MCF 10A (cell line): ENCODE measurements at regions not wholly inside any gene's neighbourhood (a gene's known extent, or its start where the extent isn't known, plus 50 kb on each side); places are given as distances from the start of the nearest gene placed in this dataset.

ENCODE experiments used
- BruUV-seq: library from RNA; stranded (reverse); fragments of 400-500 nt; replicated peaks from 2 replicates; lab custom pipeline; 2021; lab: Mats Ljungman, UMichigan
- CTCF ChIA-PET: fragments of 300-600 bp; sonication (Branson Sonifier 250); formaldehyde crosslinking; extraction: SDS; loops from one replicate; lab custom pipeline; 2021; ENCODE audit warnings: antibody characterized with exemption, inconsistent platforms; lab: Yijun Ruan, JAX
- POLR2A ChIA-PET: fragments of 300-600, 350-650 bp; sonication (Branson Sonifier 250); formaldehyde crosslinking; extraction: SDS; loops from one replicate; lab custom pipeline; 2020; ENCODE audit warnings: antibody characterized with exemption, inconsistent platforms; lab: Yijun Ruan, JAX
- DNase-seq: peaks from one replicate; pipeline ENCODE4 v3.0.0-alpha.2; 2018; ENCODE audit not compliant: unreplicated experiment
- H3K27ac Mint-ChIP-seq: one replicate; pipeline ENCODE4 v1.8.0; 2022; ENCODE audit warnings: mild to moderate bottlenecking, low read depth, mixed read lengths; ENCODE audit not compliant: unreplicated experiment
- H3K27me3 Mint-ChIP-seq: one replicate; pipeline ENCODE4 v1.8.0; 2022; ENCODE audit warnings: mixed read lengths; ENCODE audit not compliant: insufficient read depth, unreplicated experiment
- H3K36me3 Mint-ChIP-seq: one replicate; pipeline ENCODE4 v1.8.0; 2022; ENCODE audit warnings: mild to moderate bottlenecking, moderate library complexity, mixed read lengths; ENCODE audit not compliant: insufficient read depth, unreplicated experiment
- H3K4me1 Mint-ChIP-seq: one replicate; pipeline ENCODE4 v1.8.0; 2022; ENCODE audit warnings: mixed read lengths; ENCODE audit not compliant: insufficient read depth, unreplicated experiment
- H3K4me3 Mint-ChIP-seq: one replicate; pipeline ENCODE4 v1.8.0; 2022; ENCODE audit warnings: mild to moderate bottlenecking, moderate library complexity, mixed read lengths; ENCODE audit not compliant: unreplicated experiment
- H3K9me3 Mint-ChIP-seq: one replicate; pipeline ENCODE4 v1.8.0; 2022; ENCODE audit warnings: mixed read lengths; ENCODE audit not compliant: unreplicated experiment
- intact Hi-C: fragments of 100-400 bp; cut with micrococcal nuclease; formaldehyde crosslinking; loops from 2 replicates; pipeline ENCODE4 v1.14.1; 2022
- TF ChIP-seq, protein P1 (sequence below): fragments of 200-600 bp; IDR thresholded peaks from one replicate; pipeline ENCODE4 v1.8.0; 2022; ENCODE audit warnings: antibody characterized with exemption, mild to moderate bottlenecking; ENCODE audit not compliant: unreplicated experiment

DNA sequence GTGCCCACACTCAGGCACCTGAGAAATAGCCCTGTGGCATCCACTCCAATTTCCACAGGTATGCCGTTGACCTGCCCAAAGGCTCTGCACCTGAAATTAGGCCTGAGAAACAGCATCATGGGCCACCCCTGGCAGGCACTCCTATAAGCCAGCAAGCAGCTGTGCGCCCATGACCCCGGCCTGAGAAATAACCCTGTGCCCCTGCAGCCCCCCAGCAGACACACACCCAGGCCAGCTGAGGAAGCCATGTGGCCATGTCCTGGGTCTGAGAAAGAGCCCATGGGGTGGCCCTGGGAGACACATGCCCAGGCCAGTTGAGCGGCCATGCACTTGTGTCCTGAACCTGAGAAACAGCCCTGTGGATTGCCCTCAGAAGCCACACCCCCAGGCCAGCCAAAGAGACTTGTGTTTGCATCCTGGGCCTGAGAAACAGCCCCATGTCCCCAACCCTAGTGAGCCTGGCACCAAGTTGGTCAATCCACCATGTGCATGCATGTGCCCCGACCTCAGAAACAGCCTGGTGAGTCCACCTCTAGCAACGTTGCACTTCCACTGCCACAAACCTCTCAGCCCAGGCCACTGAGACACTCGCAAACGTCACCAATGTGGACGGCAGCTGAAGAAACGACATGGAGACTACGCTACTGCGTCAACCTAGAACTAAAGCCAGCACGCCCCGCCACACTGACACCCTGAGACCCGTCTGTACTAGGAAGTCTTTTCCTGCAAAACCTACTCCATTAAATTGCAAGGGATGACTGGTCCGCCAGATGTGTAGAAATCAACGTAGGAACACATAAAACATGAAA, 411.9 kb downstream of the TMEM121 start:
- no peak for DNase-seq
- BruUV-seq: no TSS peak
- intact Hi-C loops: no loop called here
- Mint-ChIP-seq H3K27me3 (no peaks in the 10 kb centered on the region), H3K36me3 (no peaks in the 10 kb centered on the region), H3K9me3 (peaks cover 12% of the 10 kb centered on the region), H3K27ac (no peak overlapping the region), H3K4me1 (no peaks in the 10 kb centered on the region), H3K4me3 (no peak overlapping the region)
- TF ChIP-seq, protein P1, sequence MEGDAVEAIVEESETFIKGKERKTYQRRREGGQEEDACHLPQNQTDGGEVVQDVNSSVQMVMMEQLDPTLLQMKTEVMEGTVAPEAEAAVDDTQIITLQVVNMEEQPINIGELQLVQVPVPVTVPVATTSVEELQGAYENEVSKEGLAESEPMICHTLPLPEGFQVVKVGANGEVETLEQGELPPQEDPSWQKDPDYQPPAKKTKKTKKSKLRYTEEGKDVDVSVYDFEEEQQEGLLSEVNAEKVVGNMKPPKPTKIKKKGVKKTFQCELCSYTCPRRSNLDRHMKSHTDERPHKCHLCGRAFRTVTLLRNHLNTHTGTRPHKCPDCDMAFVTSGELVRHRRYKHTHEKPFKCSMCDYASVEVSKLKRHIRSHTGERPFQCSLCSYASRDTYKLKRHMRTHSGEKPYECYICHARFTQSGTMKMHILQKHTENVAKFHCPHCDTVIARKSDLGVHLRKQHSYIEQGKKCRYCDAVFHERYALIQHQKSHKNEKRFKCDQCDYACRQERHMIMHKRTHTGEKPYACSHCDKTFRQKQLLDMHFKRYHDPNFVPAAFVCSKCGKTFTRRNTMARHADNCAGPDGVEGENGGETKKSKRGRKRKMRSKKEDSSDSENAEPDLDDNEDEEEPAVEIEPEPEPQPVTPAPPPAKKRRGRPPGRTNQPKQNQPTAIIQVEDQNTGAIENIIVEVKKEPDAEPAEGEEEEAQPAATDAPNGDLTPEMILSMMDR: no peak
- ChIA-PET CTCF (no interaction called here), POLR2A (no interaction called here)

DNA sequence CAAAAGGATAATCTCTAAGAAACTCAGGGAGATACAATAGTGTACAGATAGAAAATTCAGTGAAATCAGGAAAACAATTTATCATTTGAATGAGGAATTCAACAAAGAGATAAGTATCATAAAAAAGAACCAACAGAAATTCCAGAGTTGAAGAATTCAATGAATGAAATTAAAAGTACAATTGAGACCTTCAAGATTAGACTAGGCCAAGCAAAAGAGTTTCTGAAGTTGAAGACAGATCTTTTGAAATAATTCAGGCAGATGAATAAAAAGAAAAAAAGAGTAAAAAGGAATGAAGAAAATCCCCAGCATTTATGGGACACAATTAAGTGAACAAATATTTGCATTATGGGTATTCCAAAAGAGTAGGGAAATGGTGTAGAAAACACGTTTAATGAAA, 412.6 kb downstream of the TMEM121 start:
- intact Hi-C loops: no loop called here
- Mint-ChIP-seq H3K9me3 (peaks cover 12% of the 10 kb centered on the region), H3K4me3 (no peak overlapping the region), H3K4me1 (no peaks in the 10 kb centered on the region), H3K27me3 (no peaks in the 10 kb centered on the region), H3K27ac (no peak overlapping the region), H3K36me3 (no peaks in the 10 kb centered on the region)
- POLR2A ChIA-PET: no interaction called here
- TF ChIP-seq, protein P1: no peak
- DNase-seq: no peak
- CTCF ChIA-PET: interaction anchor here (0.7 kb wide), 1 partner anchor 259 kb away, joined by 4 read pairs; no protein-coding TSS in a partner anchor
- no TSS peak for BruUV-seq

DNA sequence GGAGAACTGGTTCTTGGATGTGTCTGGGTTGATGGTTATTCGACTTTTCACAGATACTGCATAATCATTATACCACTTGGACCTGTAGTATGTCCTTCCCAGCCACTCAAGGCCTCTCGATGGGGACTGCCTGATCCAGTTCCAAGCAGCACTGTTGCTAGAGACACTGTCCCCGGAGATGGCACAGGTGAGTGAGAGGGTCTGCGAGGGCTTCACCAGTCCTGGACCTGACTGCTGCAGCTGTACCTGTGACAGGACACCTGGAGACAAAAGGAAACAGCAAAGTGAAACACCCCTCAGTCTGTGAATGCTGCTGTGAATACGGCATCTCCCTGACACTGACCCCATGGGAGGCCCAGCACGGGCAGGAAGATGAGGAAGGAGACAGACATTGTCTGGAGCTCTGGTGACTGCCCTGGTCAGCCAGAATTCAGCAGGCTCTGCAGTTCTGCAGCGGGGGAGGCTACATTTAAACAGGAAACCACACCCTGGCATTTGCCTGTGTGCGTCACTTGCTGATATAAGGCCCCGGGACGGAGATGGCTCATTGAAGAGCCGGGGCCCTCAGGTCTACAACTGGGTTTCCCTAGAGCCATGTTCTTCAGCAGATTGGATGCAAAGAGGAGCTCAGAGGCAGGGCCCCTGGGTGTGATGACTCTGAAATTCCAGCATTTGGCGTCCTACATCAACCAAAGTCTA, 413.6 kb downstream of the TMEM121 start:
- no peaks in the 10 kb centered on the region for H3K4me1 Mint-ChIP-seq
- peaks cover 12% of the 10 kb centered on the region for H3K9me3 Mint-ChIP-seq
- no peak overlapping the region for H3K4me3 Mint-ChIP-seq
- ChIA-PET POLR2A (no interaction called here), CTCF (interaction anchor here (0.9 to 1.1 kb wide), 2 partner anchors 262 to 403 kb away, joined by 3 to 6 read pairs; no protein-coding TSS in a partner anchor)
- intact Hi-C loops: loop anchor here (10.0 kb wide), 1 partner anchor 385 kb away; no protein-coding TSS in a partner anchor
- H3K27me3 Mint-ChIP-seq: no peaks in the 10 kb centered on the region
- H3K27ac Mint-ChIP-seq: no peak overlapping the region
- no peaks in the 10 kb centered on the region for H3K36me3 Mint-ChIP-seq
- DNase-seq: no peak
- BruUV-seq: no TSS peak
- TF ChIP-seq, protein P1: no peak
